Skin epidermis (tissue), 12 donors: ENCODE measurements at regions not wholly inside any gene's neighbourhood (a gene's known extent, or its start where the extent isn't known, plus 50 kb on each side); places are given as distances from the start of the nearest gene placed in this dataset.
"Not testable (repeated sequence)": the region's sequence is repeated elsewhere in the genome, so short reads cannot be mapped to it uniquely, and the experiment has no call there.

Experiments
- H3K27ac ChIP-seq, 21 experiments: fragments of 200-600 bp; sonication (generic) in 11 of 21; one replicate each; pipeline ENCODE4 v1.5.0; 2020; ENCODE audit warnings: mild to moderate bottlenecking in 3 of 21, inconsistent platforms in 2 of 21, moderate library complexity in 2 of 21
- H3K4me3 ChIP-seq, 7 experiments: fragments of 200-600 bp; sonication (generic) in 2 of 7; one replicate each; pipeline ENCODE4 v1.5.0; 2020; ENCODE audit warnings: inconsistent platforms in 2 of 7, mild to moderate bottlenecking in 2 of 7, moderate library complexity in 1 of 7

DNA sequence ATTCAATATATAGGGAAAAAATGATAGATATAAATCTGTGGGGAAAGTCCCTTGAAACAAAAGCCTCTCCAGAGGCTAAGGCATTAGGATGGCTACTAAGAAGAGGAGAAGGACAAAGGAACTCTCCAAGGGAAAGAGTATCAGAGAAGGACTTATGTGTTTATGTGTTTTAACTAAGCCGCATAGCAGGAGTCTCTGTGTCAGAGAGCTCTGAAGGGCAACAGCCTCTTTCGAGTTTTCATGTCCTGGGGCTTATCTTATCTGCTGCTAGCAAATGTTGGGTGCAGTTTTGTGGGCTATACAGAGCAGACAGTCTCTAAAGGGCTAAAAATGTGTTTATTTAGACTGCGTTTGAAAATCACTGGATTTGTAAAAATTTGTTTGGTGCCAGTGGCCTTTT is 1145.6 kb upstream of the DIAPH2 start:
- Histone ChIP-seq H3K4me3 (no peak overlapping the region), H3K27ac (no peak overlapping the region)

DNA sequence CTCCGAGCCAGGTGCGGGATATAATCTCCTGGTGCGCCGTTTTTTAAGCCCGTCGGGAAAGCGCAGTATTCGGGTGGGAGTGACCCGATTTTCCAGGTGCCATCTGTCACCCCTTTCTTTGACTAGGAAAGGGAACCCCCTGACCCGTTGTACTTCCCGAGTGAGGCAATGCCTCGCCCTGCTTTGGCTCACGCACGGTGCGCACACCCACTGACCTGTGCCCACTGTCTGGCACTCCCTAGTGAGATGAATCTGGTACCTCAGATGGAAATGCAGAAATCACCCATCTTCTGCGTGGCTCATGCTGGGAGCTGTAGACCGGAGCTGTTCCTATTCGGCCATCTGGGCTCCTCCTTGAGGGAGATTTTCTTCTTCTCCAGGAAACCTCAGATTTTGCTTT is 1135.1 kb upstream of the DIAPH2 start:
- not testable (repeated sequence) for H3K27ac ChIP-seq, H3K4me3 ChIP-seq

DNA sequence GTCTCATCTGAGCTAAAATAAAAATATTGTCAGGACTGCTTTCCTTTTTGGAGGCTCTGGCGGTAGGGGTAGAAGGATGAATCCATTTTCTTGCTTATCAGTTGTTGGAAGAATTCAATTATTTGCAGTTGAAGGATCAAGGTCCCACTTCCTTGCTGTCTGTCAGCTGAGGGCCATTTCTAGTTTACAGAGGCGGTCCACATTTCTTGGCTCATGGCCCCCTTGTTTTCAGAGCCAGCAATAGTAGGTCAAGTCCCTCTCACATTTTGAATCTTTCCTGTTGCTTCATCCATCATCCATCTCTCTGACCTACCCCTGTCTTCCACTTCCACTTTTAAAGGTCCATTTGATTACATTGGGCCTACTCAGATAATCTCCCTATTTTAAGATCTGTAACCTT is 1099.3 kb upstream of the DIAPH2 start:
- H3K27ac ChIP-seq, result no peak overlapping the region
- H3K4me3 ChIP-seq, result no peak overlapping the region

DNA sequence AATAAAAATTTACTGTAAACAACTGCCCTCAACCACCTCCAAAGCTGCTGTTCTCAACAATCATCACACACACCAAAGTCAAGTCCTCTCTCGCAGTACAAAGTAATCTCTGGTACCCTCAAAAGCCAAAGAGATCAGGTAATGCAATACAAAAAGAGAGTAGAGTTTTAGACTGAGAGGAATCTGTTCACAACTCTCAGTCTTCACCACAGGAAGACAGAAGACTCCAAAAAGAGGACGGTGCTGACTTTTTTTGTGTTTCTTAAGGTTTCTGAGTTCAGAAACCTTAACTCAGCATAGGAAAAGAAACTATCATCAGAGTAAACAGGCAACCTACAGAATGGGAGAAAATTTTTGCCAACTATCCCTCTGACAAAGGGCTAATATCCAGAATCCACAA is 1072.3 kb upstream of the DIAPH2 start:
- Histone ChIP-seq H3K4me3 (no peak overlapping the region), H3K27ac (no peak overlapping the region)

DNA sequence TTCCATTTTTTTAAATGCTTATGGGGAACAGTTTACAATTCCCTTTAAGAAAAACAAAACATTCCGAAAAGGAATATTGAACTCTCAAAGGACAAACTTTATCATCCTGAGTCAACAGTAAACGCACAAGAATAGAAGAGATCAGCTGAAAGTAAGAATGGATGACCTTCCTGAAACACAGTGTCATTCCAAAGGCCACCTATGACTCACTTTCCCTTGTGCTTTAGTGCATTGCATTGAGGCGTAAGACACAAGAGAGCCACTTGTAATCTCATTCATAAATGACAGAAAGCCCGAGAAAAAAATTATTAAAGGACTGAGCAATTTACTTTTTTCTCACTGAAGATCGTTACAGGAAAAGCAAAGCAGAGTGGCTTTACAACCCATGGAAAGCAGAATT is 1062.4 kb upstream of the DIAPH2 start:
- H3K4me3 ChIP-seq, result no peak overlapping the region
- no peak overlapping the region for H3K27ac ChIP-seq

DNA sequence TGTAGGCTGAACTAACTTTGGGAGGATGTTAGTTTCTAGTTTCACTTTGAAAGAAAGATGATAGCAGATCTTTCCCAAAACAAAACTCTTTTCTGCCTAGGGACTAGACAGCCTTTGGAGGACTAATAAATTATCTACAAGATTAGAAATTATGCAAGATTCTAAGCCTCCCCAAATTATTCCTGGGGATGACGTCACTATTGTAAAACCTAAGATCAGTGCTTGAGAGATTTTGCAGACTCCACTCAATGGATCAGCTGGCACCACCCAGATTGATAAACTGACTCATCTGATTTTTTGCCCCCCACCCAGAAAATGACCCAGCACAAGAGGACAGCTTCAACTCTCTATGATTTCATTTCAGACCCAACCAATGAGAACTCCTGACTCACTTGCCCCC is 1057.9 kb upstream of the DIAPH2 start:
- Histone ChIP-seq H3K27ac (no peak overlapping the region), H3K4me3 (no peak overlapping the region)

DNA sequence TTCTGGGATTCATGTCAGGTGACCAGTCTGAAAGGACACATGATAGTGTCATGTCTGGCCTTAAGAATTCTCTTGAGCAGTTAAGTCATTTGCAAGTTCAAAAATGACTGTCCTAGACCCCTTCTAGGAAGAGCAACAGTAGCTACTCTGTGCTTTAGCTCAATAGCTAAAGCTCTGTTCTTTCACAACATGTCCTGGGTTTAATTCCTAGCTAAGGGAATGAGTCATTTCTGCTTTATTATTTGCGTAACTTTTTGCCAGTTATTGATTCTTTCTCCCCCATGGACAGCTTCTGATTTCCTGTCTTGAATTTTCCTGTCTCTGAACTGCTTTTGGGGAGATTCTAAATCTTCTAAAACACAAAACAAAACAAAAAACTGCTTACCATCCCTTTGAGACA is 1055.8 kb upstream of the DIAPH2 start:
- no peak overlapping the region for H3K4me3 ChIP-seq
- H3K27ac ChIP-seq, result no peak overlapping the region

DNA sequence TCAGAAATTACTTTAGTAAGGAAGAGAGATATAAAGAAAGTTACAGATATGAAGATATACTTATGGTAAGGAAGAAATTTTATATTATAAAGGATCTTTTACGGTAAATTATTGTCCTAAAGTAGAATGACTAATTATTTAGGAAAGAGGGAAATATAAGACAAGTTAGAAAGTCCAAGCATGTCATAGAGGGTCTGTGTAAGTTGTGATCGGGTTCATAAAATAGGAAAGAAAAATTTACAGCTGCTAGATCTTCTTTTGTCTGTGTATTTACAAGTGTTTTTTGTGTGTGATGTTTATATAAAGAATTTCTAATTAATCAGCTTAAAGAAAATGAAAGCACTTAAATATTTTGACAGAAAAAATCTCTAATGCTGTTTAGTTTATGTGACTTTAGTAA is 1054.9 kb upstream of the DIAPH2 start:
- H3K4me3 ChIP-seq, result no peak overlapping the region
- no peak overlapping the region for H3K27ac ChIP-seq

DNA sequence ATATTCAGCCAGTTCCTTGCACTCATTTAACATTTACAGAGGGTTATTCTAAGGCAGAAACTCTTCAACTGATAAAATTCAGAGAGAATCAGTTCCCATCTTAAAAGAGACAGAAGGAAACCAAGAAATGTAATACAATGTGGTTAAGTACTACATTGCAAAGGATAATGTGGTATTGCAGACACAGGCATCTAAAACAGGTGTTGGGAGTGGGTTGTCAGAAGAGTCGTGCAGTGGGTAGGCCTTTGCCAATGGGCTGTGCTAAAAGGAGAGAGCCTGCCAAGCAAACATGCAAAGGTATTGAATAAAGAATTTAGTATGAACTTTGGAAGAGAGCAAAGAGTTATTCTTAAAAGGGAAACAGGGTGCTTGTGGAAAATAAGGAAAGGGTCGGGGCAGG is 1044.4 kb upstream of the DIAPH2 start:
- no peak overlapping the region for H3K4me3 ChIP-seq

DNA sequence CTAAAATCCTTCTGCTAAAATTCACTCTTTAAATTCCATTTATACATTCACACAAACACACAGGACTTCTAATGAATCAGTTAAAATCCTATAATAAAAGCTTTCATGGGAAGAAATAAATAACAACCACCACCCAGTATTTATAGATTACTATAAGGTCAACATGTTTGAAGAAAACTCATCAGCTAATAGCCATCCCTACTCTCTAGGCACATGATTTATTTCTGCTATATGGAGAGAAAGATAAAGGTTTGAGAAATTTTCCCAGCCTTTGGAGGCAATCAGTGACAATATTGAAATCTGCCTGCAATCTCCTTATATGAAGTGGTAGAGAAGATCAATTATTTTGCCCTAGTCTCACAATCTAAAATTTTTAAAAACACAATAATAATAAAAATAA is 1038.9 kb upstream of the DIAPH2 start:
- H3K27ac ChIP-seq, result no peak overlapping the region
- no peak overlapping the region for H3K4me3 ChIP-seq

More for the DNA sequence above, 1044.4 kb upstream of the DIAPH2 start:
- H3K27ac ChIP-seq, result no peak overlapping the region

DNA sequence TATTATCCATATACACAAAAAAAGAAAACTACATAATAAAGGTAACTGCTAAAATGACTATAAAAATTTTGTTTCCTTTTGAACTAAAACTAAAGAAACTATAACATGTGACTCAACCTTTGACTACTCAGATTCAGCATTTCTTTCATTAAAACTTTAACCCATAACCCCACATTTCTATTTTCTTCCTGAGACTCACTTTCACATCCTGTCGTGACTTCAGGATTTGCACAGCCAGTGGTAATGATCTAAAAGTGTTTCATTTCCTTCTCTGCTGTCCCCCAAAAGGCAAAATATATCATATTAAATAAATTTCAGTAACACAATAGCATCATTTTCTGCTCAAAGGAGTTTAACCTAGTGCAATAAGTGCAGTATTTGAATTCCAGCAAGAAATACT is 1022.4 kb upstream of the DIAPH2 start:
- no peak overlapping the region for H3K27ac ChIP-seq
- H3K4me3 ChIP-seq, result no peak overlapping the region

DNA sequence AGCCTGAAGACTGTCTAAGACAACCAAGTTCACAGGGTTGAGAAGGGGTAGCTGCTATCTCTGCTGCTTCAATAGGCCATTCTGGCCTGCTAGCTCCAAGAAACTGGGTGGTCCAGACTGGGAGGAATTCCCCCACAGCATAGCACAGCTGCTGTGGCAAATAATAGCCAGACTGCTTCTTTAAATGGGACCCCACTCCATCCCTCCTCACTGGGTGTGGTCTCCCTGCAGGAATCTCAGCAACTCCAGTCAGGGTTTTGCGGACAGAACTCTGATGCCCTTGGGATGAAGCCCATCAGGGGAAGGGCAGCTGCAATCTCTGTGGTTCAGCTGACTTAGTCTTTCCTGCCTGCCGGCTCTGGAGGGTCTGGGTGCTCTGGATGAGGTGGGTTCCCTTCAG is 1018.6 kb upstream of the DIAPH2 start:
- no peak overlapping the region for H3K27ac ChIP-seq
- no peak overlapping the region for H3K4me3 ChIP-seq

DNA sequence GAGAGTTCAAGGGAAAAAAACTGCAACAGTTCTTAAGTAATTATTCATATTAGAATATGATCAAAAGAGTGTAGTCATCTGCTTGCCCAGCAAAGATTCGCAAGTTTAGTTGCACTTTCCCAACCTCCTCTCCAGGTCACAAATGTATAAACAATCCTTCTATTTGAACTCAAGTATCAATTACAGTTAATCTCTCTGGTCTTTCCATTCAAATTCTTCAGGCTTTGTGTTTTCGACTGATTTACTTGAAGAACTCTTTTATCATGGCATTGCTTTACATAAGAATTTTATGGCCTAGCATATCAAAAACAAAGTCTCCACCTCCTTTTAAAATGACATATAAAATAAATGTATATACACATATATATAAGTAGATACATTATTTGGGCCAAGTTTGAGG is 1009.6 kb upstream of the DIAPH2 start:
- no peak overlapping the region for H3K27ac ChIP-seq
- no peak overlapping the region for H3K4me3 ChIP-seq

DNA sequence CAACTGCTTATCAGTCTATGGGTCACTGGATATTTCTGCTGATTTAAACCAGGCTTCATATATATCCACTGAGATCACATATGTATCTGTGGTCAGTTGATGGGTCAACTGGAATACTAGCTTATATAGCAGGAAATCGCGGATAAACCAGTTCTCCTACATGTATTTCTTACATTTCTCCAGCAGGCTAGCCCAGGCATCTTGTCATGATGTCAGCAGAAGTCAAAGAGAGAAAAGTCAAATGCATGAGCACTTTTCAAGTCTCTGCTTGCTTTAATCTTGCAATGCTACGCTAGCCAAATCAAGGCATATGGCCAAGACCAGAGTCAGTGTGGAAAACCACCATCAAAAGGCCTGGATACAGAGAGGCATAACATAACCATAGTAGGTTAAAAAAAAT is 1008.8 kb upstream of the DIAPH2 start:
- H3K27ac ChIP-seq, result no peak overlapping the region
- no peak overlapping the region for H3K4me3 ChIP-seq

DNA sequence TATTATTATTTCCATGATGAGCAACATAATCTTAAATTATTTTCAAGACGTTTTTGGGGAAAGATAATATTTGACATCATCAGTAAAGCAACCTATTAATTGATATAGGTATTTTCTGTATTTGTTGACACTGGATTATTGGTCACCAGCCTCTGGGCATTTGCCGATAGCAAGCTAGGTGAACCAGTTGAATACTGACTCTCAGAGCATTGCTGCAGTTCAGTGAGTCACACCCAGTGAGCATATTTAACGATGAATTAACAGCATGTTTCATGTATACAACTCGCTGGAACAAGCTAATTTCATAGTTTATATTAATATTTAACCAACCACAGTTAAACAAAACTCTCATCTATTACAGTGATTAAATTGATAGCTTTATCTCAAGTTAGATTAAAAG is 1006.0 kb upstream of the DIAPH2 start:
- Histone ChIP-seq H3K4me3 (no peak overlapping the region), H3K27ac (no peak overlapping the region)

DNA sequence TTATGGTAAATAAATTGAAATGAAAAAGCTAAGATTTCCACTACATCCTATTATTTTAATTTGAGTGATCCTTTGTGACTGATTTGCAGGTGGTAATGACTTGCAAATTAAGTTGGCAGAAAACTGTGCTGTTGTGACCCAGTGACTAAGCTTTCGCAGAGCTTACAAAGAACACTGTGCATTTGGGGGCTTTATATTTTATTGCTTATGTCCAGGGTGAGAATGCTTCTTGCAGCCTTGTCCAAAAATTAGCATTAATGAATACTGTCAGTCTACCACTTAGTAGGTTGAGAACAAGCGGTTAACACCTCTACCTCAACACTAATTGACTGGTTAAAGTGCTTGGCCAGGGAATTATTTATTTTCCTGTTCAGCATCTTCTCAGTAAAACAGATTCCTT is 991.3 kb upstream of the DIAPH2 start:
- Histone ChIP-seq H3K27ac (no peak overlapping the region), H3K4me3 (no peak overlapping the region)

DNA sequence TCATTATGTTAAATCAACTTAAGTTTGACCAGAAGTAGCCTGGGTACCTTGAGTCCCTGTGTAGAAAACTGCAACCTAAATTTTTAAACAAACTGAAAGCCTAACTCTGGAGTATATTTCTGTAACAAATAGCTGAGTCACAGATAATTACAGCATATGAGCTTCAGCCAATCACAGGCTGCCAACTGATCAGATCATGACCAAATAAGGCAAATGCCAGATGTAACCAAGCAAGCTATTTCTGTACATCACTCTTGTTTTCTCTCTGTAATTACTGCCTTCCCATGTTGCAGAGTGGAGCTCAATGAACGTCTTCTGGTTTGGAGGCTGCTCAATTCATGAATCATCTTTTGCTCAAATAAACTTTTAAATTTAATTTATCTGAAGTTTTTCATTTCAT is 980.9 kb upstream of the DIAPH2 start:
- H3K4me3 ChIP-seq, result no peak overlapping the region
- H3K27ac ChIP-seq, result no peak overlapping the region

DNA sequence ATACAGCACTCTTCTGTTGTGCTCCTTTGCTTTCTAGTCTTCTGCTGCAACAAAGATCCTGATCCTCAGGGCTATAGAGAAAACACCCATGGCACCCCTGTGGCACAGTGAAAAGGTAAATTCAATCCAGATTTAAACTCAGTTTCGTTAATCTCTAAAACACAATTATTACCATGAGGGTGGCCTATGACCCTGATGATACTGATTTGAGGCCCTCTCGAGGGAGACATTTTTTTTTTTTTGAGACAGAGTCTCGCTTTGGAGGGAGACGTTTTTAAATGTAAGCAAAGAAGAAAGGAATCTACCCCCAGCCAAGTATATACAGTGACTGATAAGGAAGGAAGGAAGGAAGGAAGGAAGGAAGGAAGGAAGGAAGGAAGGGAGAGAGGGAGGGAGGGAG is 967.8 kb upstream of the DIAPH2 start:
- Histone ChIP-seq H3K27ac (no peak overlapping the region), H3K4me3 (no peak overlapping the region)

DNA sequence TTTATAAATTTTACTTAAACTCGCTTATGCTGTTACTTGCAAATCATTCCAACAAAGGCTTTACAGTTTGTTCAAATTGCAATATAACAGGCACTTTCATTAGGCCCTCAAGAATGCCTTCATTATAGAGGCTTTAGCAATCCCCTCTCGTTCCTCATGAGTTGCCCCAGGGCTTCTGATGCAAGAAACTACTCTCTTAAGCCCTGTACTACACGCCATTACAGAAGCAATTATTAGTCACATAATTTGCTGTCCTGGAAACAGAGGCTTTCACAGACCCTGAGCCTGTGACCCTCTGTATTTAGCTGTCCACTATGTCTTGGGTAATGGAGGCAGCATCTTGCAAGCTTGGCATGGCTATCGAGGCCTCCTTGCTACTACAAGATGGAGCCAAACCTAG is 965.9 kb upstream of the DIAPH2 start:
- Histone ChIP-seq H3K27ac (no peak overlapping the region), H3K4me3 (no peak overlapping the region)

DNA sequence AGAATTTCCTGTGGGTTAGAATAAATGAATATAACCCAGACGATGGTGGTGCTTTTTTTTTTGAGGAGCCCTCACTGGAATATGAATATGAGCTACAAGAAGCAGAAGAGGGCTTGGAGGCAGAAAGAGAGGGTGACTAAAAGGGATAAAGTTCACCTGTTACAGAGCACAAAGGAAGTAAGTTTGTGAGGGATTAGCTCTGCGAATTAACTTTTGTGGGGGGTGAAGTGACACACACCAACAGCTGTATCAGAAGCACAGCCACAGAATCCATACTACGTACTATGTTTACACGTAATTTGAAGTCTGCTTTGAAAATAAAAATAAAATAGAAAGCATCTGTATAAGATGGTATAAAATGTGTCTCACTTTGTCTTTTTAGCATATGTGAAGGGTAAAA is 963.6 kb upstream of the DIAPH2 start:
- Histone ChIP-seq H3K27ac (no peak overlapping the region), H3K4me3 (no peak overlapping the region)

DNA sequence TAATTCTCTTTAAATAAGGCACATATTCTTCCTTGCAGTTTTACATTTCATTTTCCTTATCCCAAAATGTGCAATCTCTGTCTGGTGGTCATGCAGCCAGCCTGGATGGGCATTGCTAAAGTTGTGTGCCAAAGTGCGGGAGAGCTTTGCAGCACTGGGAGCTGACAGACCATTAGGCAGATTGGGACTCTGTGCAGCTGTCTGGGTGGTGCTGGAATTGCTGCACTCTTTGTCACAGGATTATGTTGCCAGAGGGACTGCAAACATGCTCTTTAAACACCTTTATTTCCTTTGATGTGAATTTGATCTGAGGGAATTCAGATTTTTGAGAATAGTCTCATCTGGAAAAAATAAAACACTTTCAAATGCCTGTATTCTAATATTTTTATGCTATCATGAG is 956.2 kb upstream of the DIAPH2 start:
- no peak overlapping the region for H3K4me3 ChIP-seq
- no peak overlapping the region for H3K27ac ChIP-seq

DNA sequence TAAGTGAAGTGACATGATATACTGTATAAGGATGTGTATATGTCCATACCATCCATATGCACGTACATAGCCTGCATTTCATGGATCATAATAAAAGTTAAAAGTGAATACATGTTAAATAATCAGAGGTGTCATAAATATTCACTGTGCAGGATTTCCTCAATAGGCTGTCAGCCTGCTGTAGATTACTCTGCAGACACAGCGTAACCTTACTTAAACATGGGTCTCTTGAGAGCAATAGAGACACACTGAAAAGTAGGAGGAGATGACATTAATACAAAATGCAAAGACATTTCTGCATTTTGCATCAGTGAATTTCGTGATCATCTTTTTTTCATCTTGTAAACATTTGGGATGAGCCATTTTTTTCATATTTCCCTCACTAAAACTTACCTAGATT is 955.2 kb upstream of the DIAPH2 start:
- no peak overlapping the region for H3K4me3 ChIP-seq
- no peak overlapping the region for H3K27ac ChIP-seq

DNA sequence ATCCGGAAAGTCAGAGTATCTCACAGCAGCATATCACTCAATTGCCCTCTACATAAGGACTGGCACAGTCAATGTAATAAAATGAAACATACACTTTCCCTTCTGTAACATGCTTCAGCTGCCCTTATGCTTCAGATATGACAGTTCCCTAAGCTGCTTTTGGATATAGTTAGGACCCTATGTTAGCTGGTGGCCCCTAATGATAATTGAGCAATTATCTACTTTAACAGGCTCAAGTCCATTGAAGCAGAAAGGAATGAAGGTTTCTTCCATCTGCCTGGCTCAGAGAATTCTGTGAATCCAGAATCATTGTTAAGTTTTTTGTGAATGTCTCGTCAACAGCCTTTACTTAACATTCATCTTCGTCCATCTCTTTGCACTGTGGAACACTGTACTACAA is 951.2 kb upstream of the DIAPH2 start:
- Histone ChIP-seq H3K27ac (no peak overlapping the region), H3K4me3 (no peak overlapping the region)
